ENCODE measurements at regions not wholly inside any gene's neighbourhood (a gene's known extent, or its start where the extent isn't known, plus 50 kb on each side); places are given as distances from the start of the nearest gene placed in this dataset.

DNA sequence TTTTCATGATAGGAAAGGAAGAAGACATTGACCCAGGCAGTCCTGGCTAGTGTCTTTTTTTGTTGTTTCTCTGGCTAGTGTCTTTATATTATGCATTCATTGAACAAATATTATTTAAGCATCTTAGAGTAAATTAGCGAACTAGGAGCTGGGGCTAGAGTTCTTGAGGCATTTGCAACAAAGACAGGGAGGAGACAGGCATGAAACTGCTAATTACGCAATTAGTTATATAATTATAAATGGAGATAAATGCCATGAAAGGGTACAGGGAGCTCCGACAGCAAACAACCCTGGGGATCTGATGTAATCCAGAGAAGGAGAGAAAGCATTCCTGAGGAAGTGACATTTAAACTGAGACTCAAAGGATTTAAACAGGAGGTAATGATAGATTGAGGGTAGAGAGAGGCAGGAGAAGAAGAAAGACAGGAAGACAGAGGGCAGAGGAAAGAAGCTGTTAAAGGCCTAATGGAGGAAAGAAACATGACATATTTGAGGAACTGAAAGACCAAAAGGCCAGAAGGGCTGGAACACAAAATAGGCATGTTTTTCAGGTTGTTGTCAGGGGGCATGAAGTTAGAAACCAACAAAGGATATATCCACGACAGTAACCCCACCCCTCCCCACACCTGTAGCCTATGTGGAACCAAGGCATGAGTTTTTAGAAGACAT, 99.5 kb upstream of the GJB5 start:
- Histone ChIP-seq H3K4me2 (ENCODE audit: low read length) (no peak overlapping the region), H3K4me1 (ENCODE audit: insufficient read depth, low read length, severe bottlenecking) (no peaks in the 10 kb centered on the region), H3K9ac (ENCODE audit: low read length) (no peak overlapping the region), H3K9me2 (ENCODE audit: low read depth, low read length) (no peaks in the 10 kb centered on the region), H3K27me3 (ENCODE audit: insufficient read depth, low read length) (no peaks in the 10 kb centered on the region; the same call in 1 of the 2 replicates), H3K9me3 (ENCODE audit: low read length) (no peaks in the 10 kb centered on the region), H4K20me1 (ENCODE audit: insufficient read depth, low read length) (no peaks in the 10 kb centered on the region), H3K4me3 (ENCODE audit: low read depth, low read length, poor library complexity, severe bottlenecking) (no peak overlapping the region), H3K36me3 (ENCODE audit: insufficient read depth, low read length) (no peaks in the 10 kb centered on the region), H2AFZ (ENCODE audit: low read length) (no peak overlapping the region), H3F3A (ENCODE audit: insufficient read depth, low read length) (no peaks in the 10 kb centered on the region), H3K79me2 (ENCODE audit: insufficient read depth, low read length) (no peaks in the 10 kb centered on the region), H3K27ac (ENCODE audit: low read depth, low read length, poor library complexity, severe bottlenecking) (no peak overlapping the region)
- TF ChIP-seq EZH2 (IDR thresholded peaks at IDR 0.05; ENCODE audit: borderline replicate concordance, low read length): no peak
- TF ChIP-seq, protein P1, sequence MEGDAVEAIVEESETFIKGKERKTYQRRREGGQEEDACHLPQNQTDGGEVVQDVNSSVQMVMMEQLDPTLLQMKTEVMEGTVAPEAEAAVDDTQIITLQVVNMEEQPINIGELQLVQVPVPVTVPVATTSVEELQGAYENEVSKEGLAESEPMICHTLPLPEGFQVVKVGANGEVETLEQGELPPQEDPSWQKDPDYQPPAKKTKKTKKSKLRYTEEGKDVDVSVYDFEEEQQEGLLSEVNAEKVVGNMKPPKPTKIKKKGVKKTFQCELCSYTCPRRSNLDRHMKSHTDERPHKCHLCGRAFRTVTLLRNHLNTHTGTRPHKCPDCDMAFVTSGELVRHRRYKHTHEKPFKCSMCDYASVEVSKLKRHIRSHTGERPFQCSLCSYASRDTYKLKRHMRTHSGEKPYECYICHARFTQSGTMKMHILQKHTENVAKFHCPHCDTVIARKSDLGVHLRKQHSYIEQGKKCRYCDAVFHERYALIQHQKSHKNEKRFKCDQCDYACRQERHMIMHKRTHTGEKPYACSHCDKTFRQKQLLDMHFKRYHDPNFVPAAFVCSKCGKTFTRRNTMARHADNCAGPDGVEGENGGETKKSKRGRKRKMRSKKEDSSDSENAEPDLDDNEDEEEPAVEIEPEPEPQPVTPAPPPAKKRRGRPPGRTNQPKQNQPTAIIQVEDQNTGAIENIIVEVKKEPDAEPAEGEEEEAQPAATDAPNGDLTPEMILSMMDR (IDR thresholded peaks at IDR 0.05; ENCODE audit: low read length): no peak

DNA sequence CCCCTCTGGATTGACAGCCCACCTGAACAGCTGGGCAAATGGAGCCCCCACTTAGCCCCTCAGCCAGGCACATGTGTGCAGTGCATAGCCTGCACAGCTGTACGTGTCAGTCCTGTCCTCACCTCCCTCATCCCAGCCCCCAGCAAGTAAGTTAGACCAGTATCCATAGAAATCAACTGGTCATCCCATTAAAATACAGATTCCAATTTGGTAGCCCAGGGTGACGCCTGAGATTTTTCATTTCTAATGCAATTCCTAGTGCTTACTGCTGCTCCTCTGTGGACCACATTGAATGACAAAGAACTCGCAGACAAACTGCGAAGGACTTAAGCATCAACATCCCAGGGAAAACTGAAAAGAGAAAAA, 99.0 kb upstream of the GJB5 start:
- Histone ChIP-seq H3F3A (ENCODE audit: insufficient read depth, low read length) (no peaks in the 10 kb centered on the region), H3K9me2 (ENCODE audit: low read depth, low read length) (no peaks in the 10 kb centered on the region), H3K27ac (ENCODE audit: low read depth, low read length, poor library complexity, severe bottlenecking) (no peak overlapping the region), H3K36me3 (ENCODE audit: insufficient read depth, low read length) (no peaks in the 10 kb centered on the region), H2AFZ (ENCODE audit: low read length) (no peak overlapping the region), H3K4me3 (ENCODE audit: low read depth, low read length, poor library complexity, severe bottlenecking) (no peak overlapping the region), H3K9ac (ENCODE audit: low read length) (no peak overlapping the region), H3K4me2 (ENCODE audit: low read length) (no peak overlapping the region), H4K20me1 (ENCODE audit: insufficient read depth, low read length) (no peaks in the 10 kb centered on the region), H3K4me1 (ENCODE audit: insufficient read depth, low read length, severe bottlenecking) (no peaks in the 10 kb centered on the region), H3K79me2 (ENCODE audit: insufficient read depth, low read length) (no peaks in the 10 kb centered on the region), H3K27me3 (ENCODE audit: insufficient read depth, low read length) (no peaks in the 10 kb centered on the region; the same call in 1 of the 2 replicates), H3K9me3 (ENCODE audit: low read length) (no peaks in the 10 kb centered on the region)
- TF ChIP-seq, protein P1 (IDR thresholded peaks at IDR 0.05; ENCODE audit: low read length): no peak
- TF ChIP-seq EZH2 (IDR thresholded peaks at IDR 0.05; ENCODE audit: borderline replicate concordance, low read length): no peak

DNA sequence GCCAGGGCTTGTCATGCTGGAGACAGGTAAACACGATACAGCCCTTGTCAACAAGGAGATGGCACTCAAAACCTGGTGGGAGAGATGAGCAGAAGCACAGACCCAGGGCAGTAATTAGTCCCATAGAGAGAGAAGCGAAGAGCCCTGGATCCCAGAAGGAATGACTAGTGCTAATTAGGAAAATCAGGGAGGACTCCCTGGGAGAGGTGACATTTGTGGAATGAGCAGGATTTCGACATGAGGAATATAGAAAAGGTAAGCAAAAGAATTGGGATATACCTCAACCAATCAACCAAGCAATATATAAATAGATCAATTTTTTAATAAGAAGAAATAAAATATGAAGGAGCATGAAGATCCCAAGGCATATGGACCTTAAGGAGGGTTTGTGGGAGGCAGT, 98.5 kb upstream of the GJB5 start:
- Histone ChIP-seq H3K4me3 (ENCODE audit: low read depth, low read length, poor library complexity, severe bottlenecking) (no peak overlapping the region), H3K9me3 (ENCODE audit: low read length) (no peaks in the 10 kb centered on the region), H3K9me2 (ENCODE audit: low read depth, low read length) (no peaks in the 10 kb centered on the region), H3K36me3 (ENCODE audit: insufficient read depth, low read length) (no peaks in the 10 kb centered on the region), H4K20me1 (ENCODE audit: insufficient read depth, low read length) (no peaks in the 10 kb centered on the region), H2AFZ (ENCODE audit: low read length) (no peak overlapping the region), H3K9ac (ENCODE audit: low read length) (no peak overlapping the region), H3K4me2 (ENCODE audit: low read length) (no peak overlapping the region), H3F3A (ENCODE audit: insufficient read depth, low read length) (no peaks in the 10 kb centered on the region), H3K79me2 (ENCODE audit: insufficient read depth, low read length) (no peaks in the 10 kb centered on the region), H3K27ac (ENCODE audit: low read depth, low read length, poor library complexity, severe bottlenecking) (no peak overlapping the region), H3K4me1 (ENCODE audit: insufficient read depth, low read length, severe bottlenecking) (no peaks in the 10 kb centered on the region), H3K27me3 (ENCODE audit: insufficient read depth, low read length) (no peaks in the 10 kb centered on the region; the same call in 1 of the 2 replicates)
- TF ChIP-seq EZH2 (IDR thresholded peaks at IDR 0.05; ENCODE audit: borderline replicate concordance, low read length): no peak
- TF ChIP-seq, protein P1 (IDR thresholded peaks at IDR 0.05; ENCODE audit: low read length): no peak
